A673 (cell line): ENCODE measurements at regions not wholly inside any gene's neighbourhood (a gene's known extent, or its start where the extent isn't known, plus 50 kb on each side); places are given as distances from the start of the nearest gene placed in this dataset.

ENCODE experiments used
- CTCF ChIP-seq: fragments of 300-800, 200-600 bp; sonication (generic); conservative IDR thresholded peaks from 2 replicates; pipeline ENCODE4 v1.5.1; 2017; ENCODE audit warnings: low read depth, mild to moderate bottlenecking, antibody characterized with exemption, low read length, moderate library complexity, mixed read lengths
- EZH2 ChIP-seq: fragments of 200-600 bp; sonication (generic); IDR thresholded peaks from 2 replicates; pipeline ENCODE4 v1.6.1; 2017; ENCODE audit warnings: borderline replicate concordance, low read depth, mild to moderate bottlenecking, mixed read lengths, antibody characterized with exemption, low read length; ENCODE audit not compliant: poor library complexity, severe bottlenecking

GRCh38 chr21:19590044-19590443 lies 1186.5 kb upstream of the TMPRSS15 start:
- TF ChIP-seq CTCF (no peak), EZH2 (no peak)
